Endothelial cell of umbilical vein (primary cell): ENCODE measurements at regions not wholly inside any gene's neighbourhood (a gene's known extent, or its start where the extent isn't known, plus 50 kb on each side); places are given as distances from the start of the nearest gene placed in this dataset.

Experiments used
- BruUV-seq: library from RNA; stranded (reverse); fragments of 400-500 nt; replicated peaks from 2 replicates; lab custom pipeline; 2021; lab: Mats Ljungman, UMichigan
- CTCF ChIA-PET: fragments of 300-600, 350-600 bp; sonication (Branson Sonifier 250); formaldehyde crosslinking; loops from one replicate; lab custom pipeline; 2021; ENCODE audit warnings: antibody characterized with exemption, inconsistent platforms; lab: Charles Lee
- POLR2A ChIA-PET: fragments of 300-600, 350-600 bp; sonication (Branson Sonifier 250); formaldehyde crosslinking; loops from one replicate; lab custom pipeline; 2021; ENCODE audit warnings: antibody characterized with exemption, inconsistent platforms; lab: Charles Lee
- DNase-seq: peaks from one replicate; pipeline ENCODE4 v3.0.0-alpha.2; 2011; ENCODE audit warnings: low read depth, low spot score
- FAIRE-seq: peaks from 2 replicates; lab custom pipeline; 2011; peaks lifted over from hg19 to GRCh38; lab: Jason Lieb, UNC
- H2AFZ ChIP-seq: 2 replicates; pipeline ENCODE4 v1.6.0; 2012; ENCODE audit warnings: low read depth, low read length, control low read depth, inconsistent platforms
- H3K27ac ChIP-seq: 2 replicates; pipeline ENCODE4 v1.5.1; 2011; ENCODE audit warnings: low read depth, mild to moderate bottlenecking, control low read depth, low read length, moderate library complexity; ENCODE audit not compliant: insufficient read depth
- H3K27me3 ChIP-seq, 2 experiments: 2 replicates each; pipeline versions ENCODE4 v1.6.0 to v1.6.1; 2011; ENCODE audit warnings: low read length in 2 of 2, mixed read lengths in 1 of 2; ENCODE audit not compliant: control insufficient read depth in 2 of 2, insufficient read depth in 2 of 2
- H3K36me3 ChIP-seq, 2 experiments: 2 replicates in 1 of 2; 3 replicates in 1 of 2; pipeline ENCODE4 v1.5.1; 2011; ENCODE audit warnings: low read length in 2 of 2, mild to moderate bottlenecking in 1 of 2, moderate library complexity in 1 of 2; ENCODE audit not compliant: control insufficient read depth in 2 of 2, insufficient read depth in 2 of 2; ENCODE audit errors: extremely low read depth in 1 of 2
- H3K4me1 ChIP-seq: 3 replicates; pipeline ENCODE4 v1.5.1; 2011; ENCODE audit warnings: mild to moderate bottlenecking, low read length; ENCODE audit not compliant: control insufficient read depth, insufficient read depth; ENCODE audit errors: extremely low read depth
- H3K4me2 ChIP-seq: 2 replicates; pipeline ENCODE4 v1.6.1; 2011; ENCODE audit warnings: low read length, control low read depth, mixed read lengths; ENCODE audit not compliant: insufficient read depth
- H3K4me3 ChIP-seq, 3 experiments: fragments of 200-600 bp in 1 of 3; sonication (generic), shearing (Covaris generic) in 1 of 3; replicated peaks in 1 of 3; 2 replicates each; pipeline ENCODE4 v1.5.1; 2011 to 2016; ENCODE audit warnings: control low read depth in 3 of 3, low read length in 3 of 3, mild to moderate bottlenecking in 2 of 3, inconsistent platforms in 1 of 3, low read depth in 1 of 3, moderate library complexity in 1 of 3; ENCODE audit not compliant: insufficient read depth in 1 of 3
- H3K79me2 ChIP-seq: 2 replicates; pipeline ENCODE4 v1.6.0; 2012; ENCODE audit warnings: low read length, inconsistent platforms; ENCODE audit not compliant: control insufficient read depth, insufficient read depth
- H3K9ac ChIP-seq: replicated peaks from 2 replicates; pipeline ENCODE3; 2011; ENCODE audit warnings: low read length, control low read depth; ENCODE audit not compliant: insufficient read depth; ENCODE audit errors: extremely low read depth
- H3K9me1 ChIP-seq: replicated peaks from 3 replicates; pipeline ENCODE4 v1.6.0; 2011; ENCODE audit warnings: mild to moderate bottlenecking, low read length; ENCODE audit not compliant: control insufficient read depth, insufficient read depth; ENCODE audit errors: extremely low read depth
- H3K9me3 ChIP-seq: replicated peaks from 2 replicates; pipeline ENCODE4 v1.5.1; 2012; ENCODE audit warnings: low read length, inconsistent platforms; ENCODE audit not compliant: control insufficient read depth, insufficient read depth
- H4K20me1 ChIP-seq: replicated peaks from 2 replicates; pipeline ENCODE3; 2011; ENCODE audit warnings: mild to moderate bottlenecking, low read length; ENCODE audit not compliant: control insufficient read depth, insufficient read depth; ENCODE audit errors: extremely low read depth
- EZH2 ChIP-seq: IDR thresholded peaks from 2 replicates; pipeline ENCODE4 v1.6.1; 2012; ENCODE audit warnings: borderline replicate concordance, low read depth, mild to moderate bottlenecking, moderate library complexity, low read length, inconsistent platforms; ENCODE audit not compliant: severe bottlenecking
- FOS ChIP-seq: IDR thresholded peaks from 2 replicates; pipeline ENCODE4 v1.6.1; 2011; ENCODE audit warnings: mild to moderate bottlenecking, low read length, moderate library complexity, borderline replicate concordance; ENCODE audit not compliant: insufficient read depth
- GATA2 ChIP-seq: IDR thresholded peaks from 2 replicates; pipeline ENCODE4 v1.7.0; 2011; ENCODE audit warnings: low read depth, mild to moderate bottlenecking, moderate library complexity, mixed read lengths, low read length; ENCODE audit not compliant: insufficient read length, insufficient read depth
- JUN ChIP-seq: IDR thresholded peaks from 2 replicates; pipeline ENCODE4 v1.6.1; 2011; ENCODE audit warnings: borderline replicate concordance, low read depth; ENCODE audit not compliant: insufficient read length, insufficient read depth
- MYC ChIP-seq: IDR thresholded peaks from one replicate; pipeline ENCODE4 v1.6.1; 2011; ENCODE audit warnings: mild to moderate bottlenecking, low read depth, low read length
- POLR2A ChIP-seq: IDR thresholded peaks from 2 replicates; pipeline ENCODE4 v1.6.1; 2012; ENCODE audit warnings: low read depth, mild to moderate bottlenecking, control low read depth, low read length
- POLR2AphosphoS5 ChIP-seq: IDR thresholded peaks from 2 replicates; pipeline ENCODE4 v1.6.1; 2012; ENCODE audit warnings: low read depth, mild to moderate bottlenecking, control low read depth, low read length, moderate library complexity; ENCODE audit not compliant: insufficient read depth
- dilution Hi-C: fragments of 300-500 bp; cut with MboI; formaldehyde crosslinking; loops from one replicate; pipeline ENCODE4 v1.15.0; 2019; ENCODE audit warnings: low sequenced_read_pairs; ENCODE audit not compliant: extremely low pct_ligation_motif_present
- intact Hi-C: fragments of 100-400 bp; cut with micrococcal nuclease; formaldehyde crosslinking; loops from one replicate; pipeline ENCODE4 v1.10.0; 2022
- TF ChIP-seq, protein P1 (sequence below), 2 donors: IDR thresholded peaks; 1 replicate in 1 of 2; 2 replicates in 1 of 2; pipeline ENCODE4 v1.5.1; 2011; ENCODE audit warnings: low read length in 2 of 2, mild to moderate bottlenecking in 2 of 2, moderate library complexity in 2 of 2, control low read depth in 1 of 2, inconsistent platforms in 1 of 2, low read depth in 1 of 2; ENCODE audit not compliant: insufficient read depth in 1 of 2; ENCODE audit errors: extremely low read depth in 1 of 2
- TF ChIP-seq, protein P2 (sequence below): IDR thresholded peaks from 2 replicates; pipeline ENCODE4 v1.6.1; 2011; ENCODE audit not compliant: insufficient read depth, insufficient read length

DNA sequence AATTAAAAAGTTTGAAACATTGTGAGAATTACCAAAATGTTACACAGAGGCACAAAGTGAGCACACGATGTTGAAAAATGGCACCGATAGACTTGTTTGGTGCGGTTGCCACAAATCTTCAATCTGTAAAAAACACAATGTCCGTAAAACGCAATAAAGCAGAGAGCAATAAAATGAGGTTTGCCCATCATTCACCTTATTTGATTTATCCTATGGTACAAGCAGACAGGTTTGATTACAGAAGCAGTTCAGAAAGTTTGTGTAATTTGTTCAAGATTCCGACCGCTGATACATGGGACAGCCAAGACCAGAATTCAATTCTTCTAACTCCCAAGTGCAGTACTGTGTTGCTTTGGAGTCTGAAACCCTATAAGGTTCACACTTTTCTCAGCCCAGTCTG lies 318.3 kb upstream of the PROX1 start:
- intact Hi-C loops (no loop called here), dilution Hi-C loops (no loop called here)
- TF ChIP-seq POLR2A (no peak), JUN (no peak), GATA2 (no peak), FOS (no peak), MYC (no peak), EZH2 (no peak), POLR2AphosphoS5 (no peak)
- TF ChIP-seq, protein P1, sequence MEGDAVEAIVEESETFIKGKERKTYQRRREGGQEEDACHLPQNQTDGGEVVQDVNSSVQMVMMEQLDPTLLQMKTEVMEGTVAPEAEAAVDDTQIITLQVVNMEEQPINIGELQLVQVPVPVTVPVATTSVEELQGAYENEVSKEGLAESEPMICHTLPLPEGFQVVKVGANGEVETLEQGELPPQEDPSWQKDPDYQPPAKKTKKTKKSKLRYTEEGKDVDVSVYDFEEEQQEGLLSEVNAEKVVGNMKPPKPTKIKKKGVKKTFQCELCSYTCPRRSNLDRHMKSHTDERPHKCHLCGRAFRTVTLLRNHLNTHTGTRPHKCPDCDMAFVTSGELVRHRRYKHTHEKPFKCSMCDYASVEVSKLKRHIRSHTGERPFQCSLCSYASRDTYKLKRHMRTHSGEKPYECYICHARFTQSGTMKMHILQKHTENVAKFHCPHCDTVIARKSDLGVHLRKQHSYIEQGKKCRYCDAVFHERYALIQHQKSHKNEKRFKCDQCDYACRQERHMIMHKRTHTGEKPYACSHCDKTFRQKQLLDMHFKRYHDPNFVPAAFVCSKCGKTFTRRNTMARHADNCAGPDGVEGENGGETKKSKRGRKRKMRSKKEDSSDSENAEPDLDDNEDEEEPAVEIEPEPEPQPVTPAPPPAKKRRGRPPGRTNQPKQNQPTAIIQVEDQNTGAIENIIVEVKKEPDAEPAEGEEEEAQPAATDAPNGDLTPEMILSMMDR (IDR thresholded peaks at IDR 0.05; ENCODE audit: extremely low read depth in 1 of 2, insufficient read depth in 1 of 2, low read depth in 1 of 2, low read length in 2 of 2): no peak
- TF ChIP-seq, protein P2, sequence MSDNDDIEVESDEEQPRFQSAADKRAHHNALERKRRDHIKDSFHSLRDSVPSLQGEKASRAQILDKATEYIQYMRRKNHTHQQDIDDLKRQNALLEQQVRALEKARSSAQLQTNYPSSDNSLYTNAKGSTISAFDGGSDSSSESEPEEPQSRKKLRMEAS: no peak
- Histone ChIP-seq H3K27me3 (peaks cover 0 to 2% of the 10 kb centered on the region in 2 experiments), H3K4me2 (no peak overlapping the region), H3K36me3 (no peaks in the 10 kb centered on the region), H3K4me1 (no peaks in the 10 kb centered on the region), H3K9me1 (no peaks in the 10 kb centered on the region), H3K9ac (no peak overlapping the region), H3K27ac (no peak overlapping the region), H3K79me2 (no peaks in the 10 kb centered on the region), H2AFZ (no peak overlapping the region), H4K20me1 (no peaks in the 10 kb centered on the region), H3K9me3 (no peaks in the 10 kb centered on the region), H3K4me3 (no peak overlapping the region)
- no peak for FAIRE-seq
- ChIA-PET POLR2A (no interaction called here), CTCF (interaction anchor here (1.4 kb wide), 1 partner anchor 453 kb away, joined by 3 read pairs; no protein-coding TSS in a partner anchor)
- no TSS peak for BruUV-seq
- DNase-seq: no peak
